Activated CD8-positive, alpha-beta T cell treated with anti-CD3 and anti-CD28 coated beads for 36 hours (primary cell): ENCODE measurements at regions not wholly inside any gene's neighbourhood (a gene's known extent, or its start where the extent isn't known, plus 50 kb on each side); places are given as distances from the start of the nearest gene placed in this dataset.

ENCODE experiments used
- ATAC-seq: fragments of 200-7000 bp; cut with Tn5 transposase; one replicate; pipeline ENCODE4 v1.10.0; 2021; ENCODE audit warnings: mild to moderate bottlenecking, moderate library complexity
- CTCF ChIA-PET: fragments of 350-600 bp; sonication (Branson Sonifier 250); formaldehyde crosslinking; loops from one replicate; lab custom pipeline; 2021; ENCODE audit warnings: antibody characterized with exemption; lab: Charles Lee
- POLR2A ChIA-PET: fragments of 350-600 bp; sonication (Branson Sonifier 250); formaldehyde crosslinking; loops from one replicate; lab custom pipeline; 2021; ENCODE audit warnings: antibody characterized with exemption; lab: Charles Lee
- DNase-seq: peaks from one replicate; pipeline ENCODE4 v3.0.0-alpha.2; 2020
- H3K27ac Mint-ChIP-seq: one replicate; pipeline ENCODE4 v1.8.0; 2021; ENCODE audit warnings: mild to moderate bottlenecking, mixed read lengths
- H3K27me3 Mint-ChIP-seq: one replicate; pipeline ENCODE4 v1.8.0; 2021; ENCODE audit warnings: mixed read lengths
- H3K36me3 Mint-ChIP-seq: one replicate; pipeline ENCODE4 v1.8.0; 2021; ENCODE audit warnings: low read depth, mixed read lengths
- H3K4me1 Mint-ChIP-seq: one replicate; pipeline ENCODE4 v1.8.0; 2021; ENCODE audit warnings: low read depth, mixed read lengths
- H3K4me3 Mint-ChIP-seq: one replicate; pipeline ENCODE4 v1.8.0; 2021; ENCODE audit warnings: mild to moderate bottlenecking, moderate library complexity, mixed read lengths
- H3K9me3 Mint-ChIP-seq: one replicate; pipeline ENCODE4 v1.8.0; 2021; ENCODE audit warnings: mixed read lengths
- CTCF ChIP-seq: fragments of 200-600 bp; IDR thresholded peaks from one replicate; pipeline ENCODE4 v1.8.0; 2022; ENCODE audit warnings: antibody characterized with exemption, mild to moderate bottlenecking
- intact Hi-C: fragments of 100-400 bp; cut with micrococcal nuclease; formaldehyde crosslinking; loops from one replicate; pipeline ENCODE4 v1.10.0; 2022

- DNase-seq (no peak), ATAC-seq (no peak)
- Mint-ChIP-seq H3K36me3 (no peaks in the 10 kb centered on the region), H3K4me1 (no peaks in the 10 kb centered on the region), H3K27ac (no peak overlapping the region), H3K9me3 (no peaks in the 10 kb centered on the region), H3K4me3 (no peak overlapping the region), H3K27me3 (no peaks in the 10 kb centered on the region)
- ChIA-PET POLR2A (no interaction called here), CTCF (no interaction called here)
- no peak for TF ChIP-seq CTCF
- intact Hi-C loops, result no loop called here
Measured at GRCh38 chr6:747921-748320, 55.0 kb upstream of the EXOC2 start.

DNA sequence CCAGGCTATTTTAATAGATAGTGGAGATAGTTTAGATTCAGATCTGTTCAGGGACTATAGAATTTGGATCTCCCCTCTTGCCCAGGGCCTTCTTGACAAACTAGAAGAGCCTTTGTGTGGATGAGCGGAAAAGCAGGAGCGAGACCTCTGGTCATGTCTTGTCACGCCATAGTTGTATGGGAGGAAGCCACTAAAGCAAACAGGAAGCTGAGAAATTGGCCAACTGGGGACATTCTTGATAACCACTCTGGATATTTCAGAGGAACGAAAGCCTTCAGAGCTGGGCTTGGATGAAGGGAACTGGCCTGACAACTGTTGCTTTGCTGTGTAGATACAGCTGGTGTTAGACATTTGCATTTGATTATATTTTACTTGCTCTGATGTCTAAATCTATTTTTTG, 54.1 kb upstream of the EXOC2 start:
- H3K4me1 Mint-ChIP-seq, result no peaks in the 10 kb centered on the region
- POLR2A ChIA-PET, result no interaction called here
- H3K9me3 Mint-ChIP-seq, result no peaks in the 10 kb centered on the region
- no peaks in the 10 kb centered on the region for H3K27me3 Mint-ChIP-seq
- CTCF ChIA-PET, result interaction anchor here (1.8 kb wide), 1 partner anchor 25 kb away, joined by 7 read pairs; no protein-coding TSS in a partner anchor
- DNase-seq, result no peak
- H3K27ac Mint-ChIP-seq, result no peak overlapping the region
- no peaks in the 10 kb centered on the region for H3K36me3 Mint-ChIP-seq
- ATAC-seq, result no peak
- no peak for TF ChIP-seq CTCF
- intact Hi-C loops, result no loop called here
- no peak overlapping the region for H3K4me3 Mint-ChIP-seq

- intact Hi-C loops, result no loop called here
- ATAC-seq (no peak), DNase-seq (no peak)
- ChIA-PET CTCF (no interaction called here), POLR2A (no interaction called here)
- no peak for TF ChIP-seq CTCF
- no peak overlapping the region for H3K27ac Mint-ChIP-seq
- H3K27me3 Mint-ChIP-seq, result no peaks in the 10 kb centered on the region
- H3K9me3 Mint-ChIP-seq, result no peaks in the 10 kb centered on the region
- no peaks in the 10 kb centered on the region for H3K36me3 Mint-ChIP-seq
- H3K4me3 Mint-ChIP-seq, result no peak overlapping the region
- H3K4me1 Mint-ChIP-seq, result peaks cover 3% of the 10 kb centered on the region
Measured at GRCh38 chr6:744666-745353, 51.9 kb upstream of the EXOC2 start.

GRCh38 chr6:743320-744096, 50.6 kb upstream of the EXOC2 start:
- ATAC-seq, result no peak
- no peak overlapping the region for H3K27ac Mint-ChIP-seq
- peaks cover 3% of the 10 kb centered on the region for H3K27me3 Mint-ChIP-seq
- intact Hi-C loops, result no loop called here
- no peak for TF ChIP-seq CTCF
- H3K9me3 Mint-ChIP-seq, result no peaks in the 10 kb centered on the region
- POLR2A ChIA-PET, result no interaction called here
- H3K4me1 Mint-ChIP-seq, result peaks cover 3% of the 10 kb centered on the region
- DNase-seq, result no peak
- H3K36me3 Mint-ChIP-seq, result no peaks in the 10 kb centered on the region
- CTCF ChIA-PET, result no interaction called here
- H3K4me3 Mint-ChIP-seq, result no peak overlapping the region
